ENCODE measurements at regions not wholly inside any gene's neighbourhood (a gene's known extent, or its start where the extent isn't known, plus 50 kb on each side); places are given as distances from the start of the nearest gene placed in this dataset.

DNA sequence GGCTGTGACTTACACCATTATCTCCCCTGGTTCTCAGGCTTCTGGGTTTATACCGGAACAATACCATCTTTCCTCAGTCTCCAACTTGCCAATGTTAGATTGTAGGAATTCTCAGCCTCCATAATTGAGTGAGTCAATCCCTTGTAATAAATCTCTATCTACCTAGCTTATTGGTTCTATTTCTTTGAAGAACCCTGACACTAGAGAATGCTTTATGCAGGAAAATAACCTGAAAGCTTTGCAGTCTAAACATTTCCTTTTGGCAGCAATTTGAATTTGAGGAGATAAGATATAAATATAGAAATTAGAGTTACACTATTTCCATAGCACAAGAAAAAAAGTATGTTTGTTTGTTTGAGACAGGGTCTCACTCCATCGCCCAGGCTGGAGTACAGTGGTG is 278.1 kb upstream of the CDH18 start:
- DNase-seq = no peak

DNA sequence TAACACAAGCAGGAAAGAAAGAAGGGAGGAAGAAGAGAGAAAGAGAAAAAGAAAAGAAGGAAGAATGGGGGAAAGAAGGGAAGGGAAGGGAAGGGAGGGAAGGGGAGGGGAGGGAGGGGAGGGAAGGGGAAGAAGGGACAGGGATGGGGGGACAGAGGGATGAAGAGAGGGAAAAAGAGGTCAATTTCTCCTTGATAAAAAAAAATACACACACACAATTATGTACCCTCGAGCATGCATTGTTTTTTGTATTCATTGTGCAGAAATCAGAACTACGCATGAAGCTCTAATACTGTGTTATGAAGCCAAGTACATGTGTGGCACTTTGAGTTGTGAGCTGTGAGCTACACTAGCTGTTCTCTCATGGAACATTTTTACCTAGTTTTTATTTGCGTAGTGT is 274.9 kb upstream of the CDH18 start:
- DNase-seq = no peak

DNA sequence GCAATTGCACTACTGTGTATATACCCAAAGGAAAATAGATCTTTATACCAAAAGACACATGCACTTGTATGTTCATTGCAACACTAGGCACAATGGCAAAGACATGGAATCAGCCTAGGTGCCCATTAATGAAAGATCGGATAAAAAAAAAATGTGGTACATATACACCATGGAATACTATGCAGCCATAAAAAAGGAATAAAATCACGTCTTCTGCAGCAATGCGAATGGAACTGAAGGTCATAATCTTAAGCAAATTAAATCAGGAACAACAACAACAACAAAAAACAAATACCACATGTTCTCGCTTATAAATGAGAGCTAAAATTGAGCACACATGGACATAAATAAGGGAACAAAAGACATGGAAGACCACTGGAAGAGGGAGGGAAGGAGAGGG is 266.7 kb upstream of the CDH18 start:
- DNase-seq = no peak

DNA sequence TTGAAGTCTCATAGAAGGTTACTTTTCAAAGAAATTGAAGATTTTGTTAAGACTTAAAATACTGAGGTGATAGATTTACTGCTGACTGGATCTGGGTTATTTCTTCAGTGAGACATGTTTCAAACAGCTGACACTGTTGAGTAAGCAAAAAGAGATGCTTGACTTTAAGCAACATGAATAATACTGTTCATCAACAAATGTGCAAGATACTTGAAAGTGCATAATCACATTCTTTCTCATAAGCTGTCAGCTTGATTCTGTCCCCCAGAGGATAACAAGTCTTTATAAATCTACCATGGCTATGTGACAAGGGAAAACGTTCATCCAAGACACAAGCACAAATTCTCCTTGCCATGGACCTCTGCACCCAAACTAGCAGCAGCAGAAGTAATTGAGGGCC is 260.1 kb upstream of the CDH18 start:
- DNase-seq = no peak

DNA sequence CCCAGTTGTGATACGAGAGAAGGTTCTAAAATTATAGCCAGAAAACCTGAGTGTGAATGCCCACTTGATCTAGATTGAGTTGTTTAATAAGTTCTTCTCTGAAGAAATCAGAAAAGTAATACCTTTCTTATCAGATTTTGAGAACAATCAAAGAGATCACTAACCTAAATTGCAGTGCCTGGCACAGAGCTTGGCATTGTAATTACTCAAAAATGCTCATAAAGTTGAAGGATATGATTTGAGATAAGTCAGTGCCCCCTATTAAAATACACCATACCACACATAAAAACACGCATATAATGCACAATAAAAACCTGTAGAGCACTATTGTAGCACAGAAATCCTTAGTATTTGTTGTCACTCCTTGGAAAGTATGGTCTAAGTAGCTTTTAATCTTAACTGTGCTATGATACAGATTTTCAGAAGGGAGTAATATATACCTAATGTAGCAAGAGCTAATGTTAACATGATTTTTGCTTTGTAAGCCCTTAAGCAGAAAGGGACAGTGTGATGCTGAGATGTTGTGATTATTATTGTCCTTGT is 257.5 kb upstream of the CDH18 start:
- no peak for DNase-seq

DNA sequence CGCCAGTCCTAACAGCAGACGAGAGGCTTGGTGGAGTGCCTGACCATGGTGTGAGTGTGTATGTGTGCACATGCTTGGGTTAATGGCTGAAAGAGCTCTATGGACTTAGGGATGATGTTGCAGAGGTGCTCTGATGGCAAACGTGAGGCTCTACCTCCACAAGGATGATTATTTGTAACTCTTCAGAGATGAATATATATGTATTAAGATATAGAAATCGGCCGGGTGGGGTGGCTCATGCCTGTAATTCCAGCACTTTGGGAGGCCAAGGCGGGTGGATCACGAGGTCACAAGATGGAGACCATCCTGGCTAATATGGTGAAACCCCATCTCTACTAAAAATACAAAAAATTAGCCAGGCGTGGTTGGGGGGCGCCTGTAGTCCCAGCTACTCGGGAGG is 253.4 kb upstream of the CDH18 start:
- DNase-seq = no peak

DNA sequence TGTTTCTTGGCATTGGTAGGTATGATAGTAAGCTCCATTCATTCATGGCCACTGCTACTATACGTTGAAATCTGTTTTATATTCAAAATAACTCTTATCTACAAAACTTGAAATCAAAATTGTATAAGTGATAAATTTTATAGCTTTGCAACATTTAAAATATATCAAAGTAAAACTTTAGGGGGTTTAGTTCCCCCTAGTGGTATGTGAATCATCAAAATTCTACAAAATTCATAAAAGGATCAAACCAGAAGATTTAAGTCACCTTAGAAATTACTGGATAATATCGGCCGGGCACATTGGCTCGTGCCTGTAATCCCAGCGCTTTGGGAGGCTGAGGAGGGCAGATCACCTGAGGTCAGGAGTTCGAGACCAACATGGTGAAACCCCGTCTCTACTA is 243.0 kb upstream of the CDH18 start:
- DNase-seq = no peak

DNA sequence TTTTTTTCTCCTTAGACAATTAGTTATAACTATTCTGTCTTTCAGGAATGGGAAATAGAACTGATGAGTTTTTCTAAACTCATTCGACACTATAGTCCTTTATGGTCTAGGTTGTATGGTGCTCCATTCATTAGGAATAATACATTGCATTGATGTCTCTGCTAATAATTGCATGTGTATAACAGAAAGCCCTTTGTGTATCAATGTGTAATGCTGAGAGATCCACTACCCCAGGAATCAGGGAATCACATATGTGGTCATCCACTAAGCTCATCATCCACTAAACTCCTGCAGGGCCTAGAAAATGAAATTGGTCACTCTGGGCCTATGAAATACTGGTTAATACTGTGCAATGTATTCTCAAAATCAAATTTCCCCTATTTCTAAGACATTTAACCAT is 242.0 kb upstream of the CDH18 start:
- DNase-seq = no peak

DNA sequence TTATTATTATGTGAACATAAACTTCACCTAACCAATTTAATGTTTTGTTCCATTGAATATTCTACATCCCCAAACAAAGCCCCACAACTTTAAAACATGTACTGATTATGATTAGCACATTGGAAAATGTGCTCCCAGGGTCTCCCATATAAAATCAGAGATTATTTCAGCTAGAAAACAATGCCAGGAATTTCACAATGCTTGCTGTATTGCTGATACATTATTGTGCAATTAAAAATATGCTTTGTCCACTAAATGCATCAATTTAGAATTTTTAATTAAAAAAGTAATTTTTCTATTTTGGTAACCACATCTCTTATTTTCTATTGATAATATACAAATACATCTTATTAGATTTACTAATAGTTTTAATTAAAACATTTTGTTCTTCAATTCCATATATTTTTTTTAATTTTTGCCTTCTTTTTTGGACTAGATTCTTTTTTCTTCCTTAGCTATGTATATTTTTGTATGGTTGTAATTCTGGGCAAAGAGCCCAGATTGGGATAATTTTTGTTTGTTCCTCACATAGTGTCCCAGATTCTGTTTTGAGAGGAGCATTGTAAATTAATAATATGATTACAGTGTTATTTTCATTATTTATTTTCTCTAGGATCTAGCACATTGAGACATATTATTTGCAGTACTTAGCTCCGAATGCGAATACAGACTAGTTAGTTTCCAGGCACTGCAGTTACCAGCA is 241.5 kb upstream of the CDH18 start:
- DNase-seq = peak; percentile 75

DNA sequence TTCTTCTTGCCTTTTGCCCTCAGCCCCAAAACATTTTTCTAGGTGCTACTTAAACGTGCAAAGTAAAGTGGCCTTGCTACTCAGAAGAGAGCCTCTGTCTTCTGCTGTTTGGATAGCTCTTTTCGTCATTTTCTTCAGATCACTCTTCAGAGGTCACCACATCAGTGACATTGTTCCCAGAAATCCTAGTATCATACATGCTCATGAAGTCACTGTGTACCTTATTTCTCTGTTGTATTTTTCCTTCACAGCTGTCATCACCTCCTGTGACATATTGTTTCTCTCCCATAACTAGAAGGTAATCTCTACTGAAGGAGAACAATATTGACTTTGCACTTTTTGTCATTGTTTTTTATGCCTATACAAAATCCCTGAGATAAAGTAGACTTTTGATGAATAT is 237.0 kb upstream of the CDH18 start:
- no peak for DNase-seq

DNA sequence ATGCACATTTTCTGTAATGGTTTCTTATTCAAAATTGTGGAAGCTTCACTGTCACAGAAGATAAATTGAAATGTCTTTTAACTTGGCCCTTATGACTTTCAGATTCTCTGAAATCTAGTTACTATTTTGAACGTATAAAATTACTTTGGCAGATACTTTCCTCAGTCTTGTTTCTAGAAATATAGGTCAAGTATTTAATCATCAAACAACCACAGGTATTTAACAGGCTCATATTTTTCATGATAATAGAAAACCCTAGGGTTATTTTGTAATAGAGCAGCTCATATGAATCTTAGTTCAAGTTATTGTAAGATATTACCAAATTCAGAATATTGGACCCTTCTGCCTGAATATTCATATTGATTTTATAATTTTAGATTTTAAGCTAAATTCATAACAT is 236.0 kb upstream of the CDH18 start:
- DNase-seq = no peak

DNA sequence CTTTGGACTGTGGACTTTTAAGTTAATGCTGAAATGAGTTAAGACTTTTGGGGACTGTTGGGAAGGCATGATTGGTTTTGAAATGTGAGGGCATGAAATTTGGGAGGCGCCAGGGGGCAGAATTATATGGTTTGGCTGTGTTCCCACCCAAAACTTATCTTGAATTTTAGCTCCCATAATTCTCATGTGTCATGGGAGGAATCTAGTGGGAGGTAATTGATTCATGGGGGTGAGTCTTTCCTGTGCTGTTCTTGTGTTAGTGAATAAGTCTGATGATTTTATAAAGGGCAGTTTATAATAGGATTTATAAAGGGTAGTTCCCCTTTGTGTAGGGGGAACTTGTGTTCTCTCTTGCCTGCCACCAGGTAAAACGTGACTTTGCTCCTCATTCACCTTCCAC is 235.5 kb upstream of the CDH18 start:
- no peak for DNase-seq

DNA sequence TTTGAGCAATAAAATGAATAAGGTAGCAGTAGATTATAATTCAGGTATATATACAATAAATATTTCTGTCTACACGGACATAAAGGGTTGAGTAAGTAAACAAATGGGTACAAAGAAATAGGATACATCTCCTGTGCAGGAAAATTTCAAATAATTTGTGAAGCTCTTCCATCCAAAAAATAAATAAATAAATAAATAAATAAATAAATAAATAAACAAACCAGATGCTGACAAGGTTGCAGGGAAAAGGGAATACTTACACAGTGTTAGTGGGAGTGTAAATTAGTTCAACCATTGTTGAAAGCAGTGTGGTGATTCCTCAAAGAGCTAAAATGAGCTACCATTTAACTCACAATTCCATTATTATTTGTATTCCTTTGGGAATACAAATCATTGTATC is 227.3 kb upstream of the CDH18 start:
- no peak for DNase-seq

DNA sequence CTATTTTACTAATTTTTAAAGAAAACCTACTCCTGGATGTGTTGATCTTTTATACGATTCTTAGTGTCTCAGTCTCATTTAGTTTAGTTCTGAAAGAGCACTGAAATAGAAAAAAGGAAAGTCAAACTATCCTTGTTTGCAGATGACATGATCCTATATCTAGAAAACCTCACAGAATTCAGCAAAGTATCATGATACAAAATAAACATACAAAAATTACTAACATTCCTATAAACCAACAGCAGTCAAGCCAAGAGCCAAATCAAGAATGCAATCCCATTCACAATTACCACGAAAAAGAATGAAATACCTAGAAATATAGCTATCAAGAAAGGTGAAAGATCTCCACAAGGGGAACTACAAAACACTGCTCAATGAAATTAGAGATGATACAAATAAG is 225.8 kb upstream of the CDH18 start:
- no peak for DNase-seq

DNA sequence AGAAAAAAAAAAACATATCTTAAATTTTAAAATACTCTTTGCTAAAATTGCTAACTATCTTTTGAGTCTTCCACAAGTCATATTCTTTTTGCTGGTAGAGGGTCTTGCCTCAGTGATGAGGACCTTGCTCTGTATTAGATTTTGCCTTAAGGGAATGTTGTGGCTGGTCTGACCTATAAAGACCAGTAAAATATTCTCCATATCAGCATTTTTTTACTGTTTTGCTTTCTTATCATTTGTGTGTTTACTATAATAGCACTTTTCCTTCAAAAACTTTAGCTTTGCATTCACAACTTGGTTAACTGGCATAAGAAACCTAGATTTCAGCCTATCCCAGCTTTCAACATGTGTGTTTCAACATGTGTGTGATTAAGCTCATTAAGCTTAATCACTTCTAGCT is 224.7 kb upstream of the CDH18 start:
- DNase-seq = no peak

DNA sequence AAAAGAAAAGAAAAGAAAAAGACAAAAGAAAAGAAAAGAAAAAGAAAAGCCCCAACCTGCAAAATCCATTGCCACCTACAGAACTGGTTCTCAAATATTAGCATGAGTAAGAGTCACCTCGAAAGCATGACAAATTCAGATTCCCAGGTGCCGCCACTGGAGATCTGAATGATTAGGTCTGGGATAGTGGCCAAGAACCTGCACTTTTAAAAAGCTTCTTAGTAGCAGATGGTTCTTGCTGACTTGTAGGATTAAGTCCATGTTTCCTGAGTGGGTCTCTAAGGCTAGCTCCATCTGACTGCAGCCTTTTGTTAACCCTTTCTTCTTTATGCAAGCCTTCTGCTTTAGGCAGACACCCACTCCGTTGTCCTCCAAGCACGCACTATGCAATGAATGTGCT is 178.5 kb upstream of the CDH18 start:
- DNase-seq = peak; percentile 98

DNA sequence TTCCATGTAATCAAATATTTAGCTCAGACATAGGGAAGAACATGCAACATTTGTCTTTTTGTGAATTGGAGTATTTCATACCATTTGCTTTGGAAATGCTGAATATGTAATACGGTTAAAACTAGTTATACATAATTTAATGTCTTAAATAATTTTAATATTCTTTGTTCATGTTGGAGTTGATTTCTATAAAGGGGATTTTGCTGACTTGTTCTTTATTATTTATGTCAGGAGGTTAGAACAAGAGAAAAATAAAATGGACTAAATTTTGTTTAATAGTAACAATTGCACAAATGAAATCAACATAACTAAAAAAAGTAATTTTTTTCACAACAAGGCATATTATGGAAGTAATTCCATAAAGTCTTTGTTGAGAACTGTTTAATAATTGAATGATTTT is 170.0 kb upstream of the CDH18 start:
- no peak for DNase-seq

DNA sequence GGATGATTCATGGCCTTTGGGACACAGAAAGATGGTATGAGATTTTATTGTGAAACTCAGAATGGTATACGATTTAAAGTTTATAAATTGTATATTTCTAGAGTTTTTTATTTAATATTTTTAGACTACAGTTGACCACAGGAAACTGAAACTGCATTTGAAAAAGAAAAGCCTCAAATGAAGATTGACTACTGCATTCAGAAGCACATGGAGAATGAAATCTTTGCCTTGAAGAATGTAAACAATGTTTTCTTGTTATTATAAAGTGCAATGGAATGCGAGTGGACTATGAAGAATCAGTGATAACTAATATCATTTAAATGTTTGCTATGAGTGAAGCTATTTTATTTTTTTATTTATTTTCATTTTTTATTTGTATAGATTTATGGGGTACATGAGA is 169.1 kb upstream of the CDH18 start:
- DNase-seq = no peak

DNA sequence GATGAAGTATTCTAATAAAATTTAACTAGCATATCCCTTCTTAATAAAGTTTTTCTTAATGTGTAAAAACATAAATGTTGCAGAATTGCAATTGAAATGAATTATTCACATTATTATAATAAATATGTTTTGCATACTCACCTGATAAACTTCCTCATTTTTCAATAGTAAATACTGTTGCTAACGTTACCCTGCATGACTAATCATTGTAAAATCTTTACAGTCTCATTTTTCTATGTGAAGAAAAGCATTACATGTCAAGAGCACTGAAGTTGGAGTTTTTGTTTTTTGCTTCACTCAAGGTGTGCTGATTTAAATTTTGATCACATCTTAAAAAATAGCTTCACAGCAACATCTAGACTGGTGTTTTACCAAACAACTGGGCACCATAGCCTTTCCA is 157.2 kb upstream of the CDH18 start:
- DNase-seq = no peak

DNA sequence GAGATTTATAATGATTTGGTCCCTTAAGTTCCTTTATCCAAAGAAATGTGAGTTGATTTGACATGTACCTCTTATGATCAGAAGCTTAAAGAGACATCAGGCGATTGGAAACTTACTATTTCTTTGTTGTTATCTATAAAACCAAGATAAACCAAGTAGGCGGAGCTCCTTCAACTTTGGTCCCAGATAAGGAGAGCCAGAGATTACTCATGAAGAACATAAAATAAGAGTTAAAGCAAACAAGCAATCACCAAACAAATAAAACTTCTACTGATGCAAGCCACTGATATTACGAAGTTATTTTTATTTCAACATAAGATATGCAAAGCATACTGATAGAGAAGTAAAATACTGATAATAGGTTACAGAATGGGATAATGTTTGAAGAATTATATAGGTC is 141.5 kb upstream of the CDH18 start:
- DNase-seq = no peak

DNA sequence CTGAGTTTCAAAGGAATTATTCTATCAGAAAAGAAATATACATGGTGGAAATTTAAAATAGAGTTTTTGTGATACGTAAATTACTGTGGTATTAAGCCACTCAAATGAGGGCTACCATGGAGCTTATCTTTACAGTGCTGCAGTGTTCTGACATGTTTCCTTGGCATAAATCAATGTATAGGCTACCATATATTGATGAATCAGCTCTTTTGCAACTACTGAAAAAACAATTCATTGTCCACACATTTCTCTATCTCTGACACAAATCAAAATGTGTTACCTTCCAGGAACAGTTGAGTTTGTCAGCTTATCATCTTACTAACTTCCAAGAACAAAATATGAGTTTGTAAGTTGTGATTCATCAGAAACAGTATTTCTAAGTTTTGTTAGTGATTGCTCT is 140.3 kb upstream of the CDH18 start:
- DNase-seq = no peak

DNA sequence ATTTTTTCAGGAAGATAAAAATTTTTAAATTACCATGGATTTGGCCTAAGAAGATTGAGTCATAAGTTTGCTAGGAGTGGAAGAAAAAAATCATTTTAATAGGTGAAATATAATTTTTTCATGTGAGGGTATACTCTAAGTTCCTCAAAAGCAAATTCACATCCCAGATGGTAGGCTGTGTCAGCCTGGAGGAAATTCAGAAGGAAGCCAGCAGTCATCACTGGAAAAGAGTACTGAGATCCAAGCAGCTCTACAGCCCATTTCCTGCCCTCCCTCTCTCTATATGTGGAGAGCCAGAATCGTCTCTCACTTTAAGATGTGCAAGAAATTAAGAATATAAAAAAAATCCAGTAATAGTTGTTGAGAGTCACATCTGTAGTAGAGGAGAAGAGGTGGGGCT is 126.5 kb upstream of the CDH18 start:
- DNase-seq = peak; percentile 27

DNA sequence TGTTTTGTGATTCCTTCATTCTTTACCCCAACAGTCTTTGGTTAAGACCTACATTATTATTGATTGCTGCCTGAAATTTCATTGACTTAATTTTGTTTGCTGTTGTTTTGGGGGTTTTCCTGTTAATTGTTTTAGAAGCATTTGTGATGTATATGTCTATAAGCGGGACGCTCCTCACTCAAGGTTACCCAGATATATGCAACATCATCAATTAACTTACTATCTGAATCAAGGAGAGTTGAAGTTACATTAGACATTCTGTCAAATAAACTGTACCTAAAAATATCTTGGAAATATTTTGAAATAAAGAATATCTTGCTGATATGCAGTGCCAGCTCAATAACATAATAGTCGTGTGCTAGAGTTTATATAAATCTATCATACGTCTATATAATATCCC is 125.9 kb upstream of the CDH18 start:
- DNase-seq = no peak

DNA sequence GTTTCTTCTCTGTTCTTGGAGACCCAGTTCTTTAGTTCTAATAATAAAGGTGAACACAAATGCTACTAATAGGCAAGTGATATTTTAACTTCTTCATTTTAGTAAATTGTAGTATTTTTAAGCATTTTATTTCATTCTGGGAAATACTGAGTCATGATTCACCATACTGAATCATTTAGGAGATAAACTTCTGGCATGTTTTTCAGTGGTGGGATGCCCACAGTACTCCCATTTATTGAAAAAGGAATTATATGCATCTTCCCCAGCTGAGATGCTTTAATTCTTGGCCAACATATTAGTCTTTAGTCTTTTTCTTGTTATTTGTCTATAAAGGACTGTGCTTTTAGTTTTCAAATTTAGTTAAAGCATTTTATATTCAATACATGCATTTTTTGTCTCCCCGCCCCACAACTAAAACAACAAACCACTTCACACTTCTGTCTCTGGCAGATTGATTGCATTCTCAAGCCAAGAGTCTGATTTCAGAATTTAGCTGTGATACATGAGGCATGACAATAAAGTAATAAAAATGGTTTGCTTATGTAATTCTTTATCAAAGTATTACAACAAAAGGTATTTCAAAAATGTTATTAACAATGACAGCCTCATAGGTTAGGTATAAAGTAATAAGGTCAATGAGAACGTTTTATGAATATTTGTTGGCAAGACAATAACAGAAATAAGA is 125.2 kb upstream of the CDH18 start:
- peak; percentile 88 for DNase-seq

DNA sequence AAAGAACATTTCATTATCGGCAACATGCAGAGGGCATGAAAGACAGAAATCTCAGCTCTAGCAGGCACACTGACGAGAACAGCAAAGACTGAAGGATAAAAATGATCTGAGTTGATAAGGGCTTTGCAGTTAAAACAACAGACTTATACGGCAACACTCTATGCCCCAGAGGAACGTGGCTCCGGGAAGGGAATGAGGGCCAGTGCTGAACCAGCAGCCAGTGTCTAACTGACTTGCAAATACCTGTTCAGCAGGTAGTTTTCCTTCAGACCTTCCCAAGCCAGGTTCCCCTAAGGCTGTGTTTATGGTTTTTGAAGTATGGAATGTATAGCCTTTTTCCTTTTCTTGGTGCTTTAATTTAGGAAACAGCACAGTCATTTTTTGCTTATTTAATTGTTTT is 121.3 kb upstream of the CDH18 start:
- no peak for DNase-seq

Data from NCI-H446 treated with DMSO at 0.1 percent for 48 hours (cell line).